Upper lobe of left lung (tissue), 6 donors: ENCODE measurements at regions not wholly inside any gene's neighbourhood (a gene's known extent, or its start where the extent isn't known, plus 50 kb on each side); places are given as distances from the start of the nearest gene placed in this dataset.

Source experiments
- ATAC-seq, 2 donors: fragments of 200-7000 bp; cut with Tn5 transposase; one replicate each; pipeline ENCODE4 v1.9.1; 2022; ENCODE audit warnings: mild to moderate bottlenecking in 2 of 2, moderate library complexity in 2 of 2; ENCODE audit not compliant: low FRiP score in 2 of 2
- DNase-seq, 2 donors: peaks; one replicate each; pipeline ENCODE4 v3.0.0-alpha.2; 2019 to 2020
- H3K27ac ChIP-seq, 4 donors: fragments of 200-600 bp; sonication (generic); one replicate each; pipeline ENCODE4 v1.5.1; 2016 to 2019
- H3K27me3 ChIP-seq, 4 donors: fragments of 200-600 bp; sonication (generic); one replicate each; pipeline ENCODE4 v1.5.1; 2017 to 2019
- H3K36me3 ChIP-seq, 4 donors: fragments of 200-600 bp; sonication (generic); one replicate each; pipeline ENCODE4 v1.5.1; 2016 to 2019
- H3K4me1 ChIP-seq, 4 donors: fragments of 200-600 bp; sonication (generic); one replicate each; pipeline ENCODE4 v1.5.1; 2018 to 2019
- H3K4me3 ChIP-seq, 4 donors: fragments of 200-600 bp; sonication (generic); one replicate each; pipeline ENCODE4 v1.5.1; 2017 to 2019; ENCODE audit warnings: mild to moderate bottlenecking in 2 of 4, moderate library complexity in 1 of 4
- H3K9me3 ChIP-seq, 4 donors: fragments of 200-600 bp; sonication (generic); one replicate each; pipeline ENCODE4 v1.5.1; 2018 to 2019
- EP300 ChIP-seq, 4 donors: sonication (generic); formaldehyde crosslinking; IDR thresholded peaks; one replicate each; pipeline ENCODE4 v1.5.1; 2017; ENCODE audit warnings: antibody characterized with exemption in 4 of 4, control low read depth in 2 of 4
- POLR2A ChIP-seq, 4 donors: fragments of 450-650 bp; IDR thresholded peaks; one replicate each; pipeline ENCODE4 v1.5.1; 2016 to 2017; ENCODE audit warnings: antibody characterized with exemption in 4 of 4, mild to moderate bottlenecking in 2 of 4
- POLR2AphosphoS5 ChIP-seq, 2 donors: sonication (generic); formaldehyde crosslinking; IDR thresholded peaks; one replicate each; pipeline ENCODE4 v1.5.1; 2017; ENCODE audit warnings: antibody characterized with exemption in 2 of 2
- WGBS, 2 donors: methylation state at CpG; one replicate each; pipeline ENCODE4 v1.1.5; 2017 to 2018; 5-methylcytosine and 5-hydroxymethylcytosine counted together
- TF ChIP-seq, protein P1 (sequence below), 6 experiments: fragments of 450-650 bp in 4 of 6; fragments of 200-600 bp in 2 of 6; sonication (generic) in 2 of 6; IDR thresholded peaks; one replicate each; pipeline ENCODE4 v1.5.1; 2016 to 2019; ENCODE audit warnings: antibody characterized with exemption in 6 of 6
- donor health status: DM: no; HTN: no; CAD: no; lungs with moderate emphysema.
- donor health status: DM: no; HTN: yes; CAD: no; lungs with severe emphysema.

DNA sequence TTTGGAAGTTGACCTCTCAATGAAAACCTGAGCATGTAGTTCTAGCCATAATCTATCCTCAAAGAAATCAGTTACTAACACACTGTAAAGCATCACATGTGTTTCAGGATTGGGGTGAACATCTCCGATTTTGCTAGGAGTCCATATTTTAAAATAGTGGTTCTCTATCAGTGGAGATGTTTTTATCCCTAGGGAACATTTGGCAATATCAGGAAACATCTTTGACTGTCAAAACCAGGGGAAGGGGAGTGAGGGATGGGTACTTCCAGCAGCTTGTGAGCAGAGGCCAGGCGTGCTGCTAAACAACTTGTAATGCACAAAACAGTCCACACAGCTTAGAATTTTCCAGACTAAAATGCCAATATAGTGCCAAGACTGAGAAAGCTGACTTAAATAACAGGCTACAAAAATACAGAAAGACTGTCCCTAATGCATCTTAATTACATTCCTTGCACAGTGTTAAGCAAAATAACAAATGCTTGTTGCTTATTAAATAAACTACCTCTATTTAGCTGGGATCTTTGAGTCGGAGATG lies 120.9 kb downstream of the CRPPA start:
- Histone ChIP-seq H3K36me3 (no peaks in the 10 kb centered on the region), H3K4me1 (no peaks in the 10 kb centered on the region), H3K9me3 (no peaks in the 10 kb centered on the region), H3K4me3 (no peak overlapping the region), H3K27me3 (no peaks in the 10 kb centered on the region), H3K27ac (no peak overlapping the region)
- DNase-seq: no peak
- TF ChIP-seq POLR2A (IDR thresholded peaks at IDR 0.05): no peak
- no peak for TF ChIP-seq POLR2AphosphoS5 (IDR thresholded peaks at IDR 0.05)
- no peak for TF ChIP-seq EP300 (IDR thresholded peaks at IDR 0.05)
- TF ChIP-seq, protein P1, sequence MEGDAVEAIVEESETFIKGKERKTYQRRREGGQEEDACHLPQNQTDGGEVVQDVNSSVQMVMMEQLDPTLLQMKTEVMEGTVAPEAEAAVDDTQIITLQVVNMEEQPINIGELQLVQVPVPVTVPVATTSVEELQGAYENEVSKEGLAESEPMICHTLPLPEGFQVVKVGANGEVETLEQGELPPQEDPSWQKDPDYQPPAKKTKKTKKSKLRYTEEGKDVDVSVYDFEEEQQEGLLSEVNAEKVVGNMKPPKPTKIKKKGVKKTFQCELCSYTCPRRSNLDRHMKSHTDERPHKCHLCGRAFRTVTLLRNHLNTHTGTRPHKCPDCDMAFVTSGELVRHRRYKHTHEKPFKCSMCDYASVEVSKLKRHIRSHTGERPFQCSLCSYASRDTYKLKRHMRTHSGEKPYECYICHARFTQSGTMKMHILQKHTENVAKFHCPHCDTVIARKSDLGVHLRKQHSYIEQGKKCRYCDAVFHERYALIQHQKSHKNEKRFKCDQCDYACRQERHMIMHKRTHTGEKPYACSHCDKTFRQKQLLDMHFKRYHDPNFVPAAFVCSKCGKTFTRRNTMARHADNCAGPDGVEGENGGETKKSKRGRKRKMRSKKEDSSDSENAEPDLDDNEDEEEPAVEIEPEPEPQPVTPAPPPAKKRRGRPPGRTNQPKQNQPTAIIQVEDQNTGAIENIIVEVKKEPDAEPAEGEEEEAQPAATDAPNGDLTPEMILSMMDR (IDR thresholded peaks at IDR 0.05): no peak
- ATAC-seq: no peak
- 62 to 78% methylated on average over 3 of the region's 3 CpGs for WGBS, 2 donors

DNA sequence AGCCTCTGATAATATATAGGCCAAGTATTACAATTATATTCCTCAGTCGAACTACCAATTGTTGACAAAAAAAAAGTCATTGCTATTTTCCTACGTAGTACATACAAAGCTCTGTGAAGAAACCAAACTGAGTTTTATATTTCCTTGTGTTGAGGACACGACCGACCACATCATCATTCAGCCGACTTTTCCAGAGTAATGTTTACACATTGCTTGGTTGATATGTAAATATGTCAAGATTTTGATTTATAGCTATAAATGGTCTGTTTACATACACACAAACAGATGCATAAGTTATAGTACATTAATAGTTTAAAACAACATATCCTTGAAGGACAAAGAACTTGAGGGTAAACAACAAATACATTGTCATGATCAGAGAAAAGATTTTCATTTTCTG lies 121.5 kb downstream of the CRPPA start:
- H3K27ac ChIP-seq: no peak overlapping the region
- TF ChIP-seq POLR2AphosphoS5 (IDR thresholded peaks at IDR 0.05) (no peak), EP300 (IDR thresholded peaks at IDR 0.05) (no peak), POLR2A (IDR thresholded peaks at IDR 0.05) (no peak)
- TF ChIP-seq, protein P1 (IDR thresholded peaks at IDR 0.05): no peak
- ATAC-seq: no peak
- DNase-seq: no peak
- no peaks in the 10 kb centered on the region for H3K9me3 ChIP-seq
- no peak overlapping the region for H3K4me3 ChIP-seq
- H3K4me1 ChIP-seq: no peaks in the 10 kb centered on the region
- H3K36me3 ChIP-seq: no peaks in the 10 kb centered on the region
- H3K27me3 ChIP-seq: no peaks in the 10 kb centered on the region
- 54 to 67% methylated on average over 5 of the region's 5 CpGs for WGBS, 2 donors

DNA sequence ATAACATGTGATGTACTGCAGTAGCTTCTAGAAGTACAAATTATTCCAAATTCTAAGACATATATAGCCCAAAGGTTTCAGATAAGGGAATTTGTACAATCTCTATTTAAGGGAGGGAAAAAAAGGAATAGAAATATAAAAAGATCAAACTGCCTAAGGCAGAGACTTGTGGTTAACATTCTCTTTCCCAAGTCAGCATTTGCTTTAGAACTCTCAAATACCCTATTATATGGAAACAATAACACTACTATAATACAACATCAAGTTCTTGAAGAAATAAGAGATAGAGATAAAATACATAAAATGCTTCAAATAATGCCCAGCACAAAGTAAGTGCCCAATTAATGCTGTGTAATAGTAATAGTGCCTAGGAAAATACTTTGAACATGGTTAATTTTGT lies 123.1 kb downstream of the CRPPA start:
- DNase-seq (no peak), ATAC-seq (no peak)
- Histone ChIP-seq H3K4me1 (no peaks in the 10 kb centered on the region), H3K4me3 (no peak overlapping the region), H3K9me3 (no peaks in the 10 kb centered on the region), H3K27ac (no peak overlapping the region), H3K27me3 (no peaks in the 10 kb centered on the region), H3K36me3 (no peaks in the 10 kb centered on the region)
- TF ChIP-seq, protein P1 (IDR thresholded peaks at IDR 0.05): no peak
- no peak for TF ChIP-seq EP300 (IDR thresholded peaks at IDR 0.05)
- no peak for TF ChIP-seq POLR2AphosphoS5 (IDR thresholded peaks at IDR 0.05)
- no peak for TF ChIP-seq POLR2A (IDR thresholded peaks at IDR 0.05)

DNA sequence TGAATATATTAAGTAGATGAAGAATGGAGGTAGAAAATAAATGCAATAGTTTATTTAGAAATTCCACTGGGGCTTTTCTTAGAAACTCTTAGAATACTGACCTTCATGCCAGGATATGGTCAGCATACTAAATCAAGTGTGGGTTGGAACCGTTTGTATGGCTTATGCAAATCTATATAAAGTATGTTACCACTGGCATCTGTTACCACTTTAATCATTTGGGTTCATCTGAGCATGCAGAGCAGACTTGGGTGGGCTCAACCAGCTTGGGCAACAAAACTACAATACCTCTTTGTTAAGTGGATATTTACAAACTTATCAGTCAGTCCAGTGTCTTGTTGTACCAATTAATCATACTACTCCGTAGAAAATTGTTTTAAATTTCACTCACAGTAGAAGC lies 125.8 kb downstream of the CRPPA start:
- H3K27me3 ChIP-seq: no peaks in the 10 kb centered on the region
- no peak overlapping the region for H3K4me3 ChIP-seq
- no peaks in the 10 kb centered on the region for H3K4me1 ChIP-seq
- ATAC-seq (no peak), DNase-seq (no peak)
- no peaks in the 10 kb centered on the region for H3K9me3 ChIP-seq
- H3K27ac ChIP-seq: no peak overlapping the region
- 57 to 63% methylated on average over 2 of the region's 2 CpGs for WGBS, 2 donors
- TF ChIP-seq, protein P1 (IDR thresholded peaks at IDR 0.05): no peak
- TF ChIP-seq POLR2A (IDR thresholded peaks at IDR 0.05): no peak
- TF ChIP-seq POLR2AphosphoS5 (IDR thresholded peaks at IDR 0.05): no peak
- no peak for TF ChIP-seq EP300 (IDR thresholded peaks at IDR 0.05)
- no peaks in the 10 kb centered on the region for H3K36me3 ChIP-seq

DNA sequence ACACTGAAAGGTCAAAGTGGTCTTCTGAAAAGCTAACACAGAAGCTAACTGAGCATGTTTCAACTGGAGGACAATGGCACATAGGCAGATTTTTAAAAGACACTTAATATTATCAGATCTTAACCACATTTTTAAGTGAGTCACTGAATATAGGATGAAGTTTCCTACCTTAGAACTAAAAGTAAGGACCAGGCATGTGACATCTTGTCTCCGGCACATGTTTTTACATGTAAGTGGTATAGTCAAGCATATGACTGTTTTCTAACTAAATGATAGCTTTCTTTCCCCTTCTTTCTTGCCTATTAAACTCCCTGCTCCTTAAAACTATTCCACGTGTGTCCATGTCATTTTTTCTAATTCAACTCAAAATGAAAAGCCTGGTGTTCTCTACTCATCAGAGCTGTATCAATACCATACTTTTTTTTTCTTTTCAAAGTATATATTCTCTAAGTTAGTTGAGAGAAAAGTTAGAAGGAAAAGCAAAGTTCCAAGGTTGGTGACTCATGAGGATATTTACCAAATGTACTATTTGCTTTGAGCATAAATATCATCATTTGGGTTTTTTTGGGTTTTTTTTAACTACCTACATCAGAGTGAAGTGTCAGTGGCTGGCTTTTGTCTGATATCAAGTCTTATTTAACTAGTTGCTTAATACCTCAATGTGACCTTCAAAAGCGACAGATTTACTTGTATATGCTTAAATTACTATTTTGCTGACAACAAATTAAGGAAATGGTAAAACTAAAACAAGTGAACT lies 127.5 kb downstream of the CRPPA start:
- WGBS, 2 donors: 90 to 91% methylated on average over 3 of the region's 3 CpGs
- TF ChIP-seq, protein P1 (IDR thresholded peaks at IDR 0.05): no peak
- TF ChIP-seq POLR2A (IDR thresholded peaks at IDR 0.05) (no peak), POLR2AphosphoS5 (IDR thresholded peaks at IDR 0.05) (no peak), EP300 (IDR thresholded peaks at IDR 0.05) (no peak)
- ATAC-seq: no peak
- DNase-seq: no peak
- Histone ChIP-seq H3K4me1 (no peaks in the 10 kb centered on the region), H3K9me3 (no peaks in the 10 kb centered on the region), H3K4me3 (no peak overlapping the region), H3K36me3 (no peaks in the 10 kb centered on the region), H3K27ac (no peak overlapping the region), H3K27me3 (no peaks in the 10 kb centered on the region)
